ENCODE measurements at regions not wholly inside any gene's neighbourhood (a gene's known extent, or its start where the extent isn't known, plus 50 kb on each side); places are given as distances from the start of the nearest gene placed in this dataset.
A peak's percentile ranks its signal among the peaks of the same experiment; 100 is the strongest.

DNA sequence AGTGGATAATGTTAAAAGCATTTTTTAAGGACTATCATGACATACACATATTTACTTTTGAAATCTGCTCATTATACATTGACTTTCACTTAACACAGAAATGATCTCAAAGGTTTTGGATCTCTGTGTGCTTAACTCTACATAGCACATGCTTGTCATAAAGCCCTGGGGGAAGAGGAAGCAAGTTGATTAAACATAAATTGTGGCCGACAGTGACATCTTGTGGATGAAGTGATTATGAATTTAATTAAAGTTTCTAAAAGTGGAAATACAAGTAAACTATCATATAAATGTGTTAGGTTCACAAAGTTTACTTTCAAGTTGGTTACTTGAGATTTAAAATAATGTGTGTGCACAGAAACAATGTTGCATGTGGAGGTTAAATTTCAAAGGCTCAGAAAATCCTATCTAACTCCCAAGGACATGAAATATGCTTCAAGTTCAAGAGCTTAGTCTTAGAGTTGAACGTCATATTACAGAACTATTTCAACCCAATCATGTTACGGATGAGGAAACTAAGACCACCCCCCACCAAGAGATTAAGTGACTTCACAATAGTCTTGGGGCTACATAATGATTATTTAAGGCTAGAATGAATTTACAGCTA lies 1247.8 kb downstream of the GATA3 start:
- in situ Hi-C loops (cut with MboI; ENCODE audit: low sequenced_read_pairs, unreplicated experiment): no loop called here
- TF ChIP-seq CTCF (IDR thresholded peaks at IDR 0.05; ENCODE audit: borderline replicate concordance, control extremely low read depth, extremely low read depth, insufficient read depth, missing control alignments): no peak
- DNase-seq (ENCODE audit: low spot score): peak; percentile 26

DNA sequence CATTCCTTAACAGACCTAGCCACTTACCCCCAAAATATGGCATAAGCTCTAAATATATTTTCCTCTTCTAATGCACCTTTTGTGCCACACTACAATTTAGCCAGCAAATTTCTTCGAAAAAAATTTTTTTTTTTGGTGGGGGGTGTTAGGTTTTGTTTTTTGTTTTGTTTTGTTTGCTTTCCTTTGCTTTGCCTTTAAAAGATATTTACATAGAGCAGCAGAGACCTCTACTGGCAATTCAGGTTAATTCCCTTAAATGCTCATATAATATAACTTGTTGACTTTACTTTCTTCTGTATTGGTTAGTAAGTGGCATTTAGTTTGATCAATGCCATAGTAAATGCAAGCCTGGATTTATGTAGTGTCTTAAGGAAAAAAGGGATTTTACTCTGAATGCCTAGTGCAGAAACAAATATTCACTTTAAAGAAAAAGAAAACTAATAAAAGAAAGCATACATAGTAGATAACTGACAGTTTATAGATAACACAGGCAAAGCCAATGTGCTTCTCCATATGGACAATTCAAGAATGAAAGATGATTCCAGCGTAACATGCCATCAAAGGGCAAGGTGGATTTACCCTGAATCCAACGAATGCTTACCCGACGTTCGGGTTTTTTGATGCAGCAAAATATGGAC lies 1250.6 kb downstream of the GATA3 start:
- in situ Hi-C loops (cut with MboI; ENCODE audit: low sequenced_read_pairs, unreplicated experiment): no loop called here
- no peak for DNase-seq (ENCODE audit: low spot score)
- TF ChIP-seq CTCF (IDR thresholded peaks at IDR 0.05; ENCODE audit: borderline replicate concordance, control extremely low read depth, extremely low read depth, insufficient read depth, missing control alignments): peak; percentile 32

DNA sequence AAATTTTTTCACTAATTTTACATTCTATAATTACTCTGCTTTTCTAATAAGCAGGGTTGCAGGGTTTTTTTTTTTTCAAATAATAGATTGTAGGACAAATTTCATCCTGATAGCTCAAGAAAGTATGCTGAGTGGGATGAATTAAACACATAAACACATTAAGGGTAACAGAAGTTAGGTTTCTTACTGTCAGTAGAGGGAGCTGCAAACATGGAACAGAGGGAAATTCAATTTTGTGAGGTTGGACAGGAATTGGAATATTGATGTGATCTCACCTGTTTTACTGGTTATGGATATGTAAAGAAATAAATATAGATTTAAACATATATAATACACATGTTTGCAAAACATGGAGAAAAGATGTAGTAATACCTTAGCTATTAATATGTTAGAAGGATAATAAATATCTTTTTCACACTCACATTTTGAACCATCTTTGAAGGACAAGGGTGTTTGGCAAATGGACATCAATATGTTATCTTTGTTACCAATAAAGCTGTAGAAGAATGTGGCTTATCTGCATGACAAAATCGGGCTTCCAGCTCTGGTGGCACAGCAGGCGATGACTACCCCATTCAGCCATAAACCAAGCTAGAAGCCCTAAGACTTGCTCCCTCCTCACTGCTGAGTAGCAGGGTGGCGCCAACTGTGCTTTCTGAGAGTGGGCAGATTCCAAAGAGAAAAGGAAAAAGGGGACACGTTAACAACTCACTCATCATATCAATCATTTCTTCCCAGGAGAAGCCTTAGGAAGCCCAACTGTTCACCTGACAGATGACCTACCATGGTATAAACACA lies 1257.4 kb downstream of the GATA3 start:
- DNase-seq (ENCODE audit: low spot score): no peak
- no peak for TF ChIP-seq CTCF (IDR thresholded peaks at IDR 0.05; ENCODE audit: borderline replicate concordance, control extremely low read depth, extremely low read depth, insufficient read depth, missing control alignments)
- in situ Hi-C loops (cut with MboI; ENCODE audit: low sequenced_read_pairs, unreplicated experiment): no loop called here

DNA sequence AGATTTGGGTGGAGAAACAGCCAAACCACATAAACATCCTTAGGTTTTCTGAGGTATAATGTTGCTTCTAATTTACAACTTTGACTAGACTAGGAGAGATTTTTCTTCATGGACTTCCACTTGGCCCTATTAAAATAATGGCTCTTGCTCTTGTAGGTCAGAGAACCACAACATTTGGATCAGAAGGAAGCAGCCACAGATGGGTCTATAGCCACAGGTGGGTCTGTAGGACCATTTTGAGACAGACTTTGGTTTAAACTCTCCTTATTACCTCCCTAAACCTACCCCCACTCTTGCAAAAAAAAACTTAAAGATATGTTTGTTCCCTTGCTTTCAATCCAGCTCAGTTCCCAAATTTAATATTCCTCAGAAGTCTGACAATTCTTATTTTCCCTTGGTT lies 1260.8 kb downstream of the GATA3 start:
- no peak for DNase-seq (ENCODE audit: low spot score)
- in situ Hi-C loops (cut with MboI; ENCODE audit: low sequenced_read_pairs, unreplicated experiment): no loop called here
- no peak for TF ChIP-seq CTCF (IDR thresholded peaks at IDR 0.05; ENCODE audit: borderline replicate concordance, control extremely low read depth, extremely low read depth, insufficient read depth, missing control alignments)

GRCh38 chr10:9331583-9332008 lies 1277.1 kb downstream of the GATA3 start:
- peak; percentile 51 for TF ChIP-seq CTCF (IDR thresholded peaks at IDR 0.05; ENCODE audit: borderline replicate concordance, control extremely low read depth, extremely low read depth, insufficient read depth, missing control alignments)
- in situ Hi-C loops (cut with MboI; ENCODE audit: low sequenced_read_pairs, unreplicated experiment): loop anchor here (10.0 to 25.0 kb wide), 2 partner anchors 1006 to 1353 kb away; no protein-coding TSS in a partner anchor

GRCh38 chr10:9334270-9334669 lies 1279.8 kb downstream of the GATA3 start:
- in situ Hi-C loops (cut with MboI; ENCODE audit: low sequenced_read_pairs, unreplicated experiment): loop anchor here (10.0 to 25.0 kb wide), 2 partner anchors 1003 to 1351 kb away; no protein-coding TSS in a partner anchor
- no peak for DNase-seq (ENCODE audit: low spot score)
- TF ChIP-seq CTCF (IDR thresholded peaks at IDR 0.05; ENCODE audit: borderline replicate concordance, control extremely low read depth, extremely low read depth, insufficient read depth, missing control alignments): no peak

More at GRCh38 chr10:9331583-9332008, 1277.1 kb downstream of the GATA3 start:
- peak; percentile 58 for DNase-seq (ENCODE audit: low spot score)
